WTC11 (cell line): ENCODE measurements at regions not wholly inside any gene's neighbourhood (a gene's known extent, or its start where the extent isn't known, plus 50 kb on each side); places are given as distances from the start of the nearest gene placed in this dataset.

Experiments
- ATF1 ChIP-seq: sonication (generic); formaldehyde crosslinking; IDR thresholded peaks from 2 replicates; pipeline ENCODE4 v1.8.1; 2023; ENCODE audit warnings: mild to moderate bottlenecking, moderate library complexity, missing genetic modification reagents
- JUN ChIP-seq: sonication (generic); formaldehyde crosslinking; IDR thresholded peaks from 2 replicates; pipeline ENCODE4 v1.8.0; 2023; ENCODE audit warnings: mild to moderate bottlenecking, missing genetic modification reagents
- NFYB ChIP-seq: sonication (generic); formaldehyde crosslinking; conservative IDR thresholded peaks from 2 replicates; pipeline ENCODE4 v1.8.0; 2022; ENCODE audit warnings: low read depth, missing genetic modification reagents
- NR2C2 ChIP-seq: sonication (generic); formaldehyde crosslinking; IDR thresholded peaks from 2 replicates; pipeline ENCODE4 v1.8.0; 2022; ENCODE audit warnings: mild to moderate bottlenecking, missing genetic modification reagents
- SMAD4 ChIP-seq: sonication (generic); formaldehyde crosslinking; IDR thresholded peaks from 2 replicates; pipeline ENCODE4 v1.8.0; 2022; ENCODE audit warnings: mild to moderate bottlenecking, missing genetic modification reagents
- ZNF138 ChIP-seq: sonication (generic); formaldehyde crosslinking; conservative IDR thresholded peaks from 2 replicates; pipeline ENCODE4 v1.8.1; 2022; ENCODE audit warnings: mild to moderate bottlenecking, moderate library complexity, missing genetic modification reagents
- TF ChIP-seq, protein P1 (sequence below): sonication (generic); formaldehyde crosslinking; IDR thresholded peaks from 2 replicates; pipeline ENCODE4 v1.8.0; 2022; ENCODE audit warnings: mild to moderate bottlenecking, missing genetic modification reagents
- TF ChIP-seq, protein P2 (sequence below): fragments of 200-600 bp; IDR thresholded peaks from 2 replicates; pipeline ENCODE4 v1.8.0; 2022; ENCODE audit warnings: antibody characterized with exemption
- TF ChIP-seq, protein P3 (sequence below): sonication (generic); formaldehyde crosslinking; IDR thresholded peaks from 2 replicates; pipeline ENCODE4 v1.8.1; 2023; ENCODE audit warnings: mild to moderate bottlenecking, missing genetic modification reagents, moderate library complexity
- TF ChIP-seq, protein P4 (sequence below): sonication (generic); formaldehyde crosslinking; IDR thresholded peaks from 2 replicates; pipeline ENCODE4 v1.8.0; 2023; ENCODE audit warnings: mild to moderate bottlenecking, missing genetic modification reagents

DNA sequence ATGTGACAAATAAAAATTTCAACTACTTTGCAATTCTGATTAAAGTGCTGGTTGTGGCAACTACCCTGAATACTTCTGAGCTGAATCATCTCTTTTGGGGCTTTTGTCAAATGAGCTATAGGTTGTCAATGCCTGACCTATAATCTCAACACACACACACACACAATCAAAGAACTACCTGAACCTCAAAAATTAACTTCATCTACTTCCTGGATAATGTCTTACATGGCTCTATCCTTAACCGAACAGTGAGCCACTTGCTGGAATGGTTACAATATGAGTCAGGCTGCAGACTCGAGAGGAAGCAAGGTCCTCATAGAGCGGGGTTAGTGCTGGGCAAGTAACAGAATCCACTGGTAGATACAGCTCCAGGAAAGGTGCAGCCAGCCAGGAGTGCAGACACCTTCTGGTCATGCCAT is 70.6 kb upstream of the DST start:
- TF ChIP-seq, protein P1, sequence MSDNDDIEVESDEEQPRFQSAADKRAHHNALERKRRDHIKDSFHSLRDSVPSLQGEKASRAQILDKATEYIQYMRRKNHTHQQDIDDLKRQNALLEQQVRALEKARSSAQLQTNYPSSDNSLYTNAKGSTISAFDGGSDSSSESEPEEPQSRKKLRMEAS (CRISPR knock-in tag): no peak
- TF ChIP-seq, protein P2, sequence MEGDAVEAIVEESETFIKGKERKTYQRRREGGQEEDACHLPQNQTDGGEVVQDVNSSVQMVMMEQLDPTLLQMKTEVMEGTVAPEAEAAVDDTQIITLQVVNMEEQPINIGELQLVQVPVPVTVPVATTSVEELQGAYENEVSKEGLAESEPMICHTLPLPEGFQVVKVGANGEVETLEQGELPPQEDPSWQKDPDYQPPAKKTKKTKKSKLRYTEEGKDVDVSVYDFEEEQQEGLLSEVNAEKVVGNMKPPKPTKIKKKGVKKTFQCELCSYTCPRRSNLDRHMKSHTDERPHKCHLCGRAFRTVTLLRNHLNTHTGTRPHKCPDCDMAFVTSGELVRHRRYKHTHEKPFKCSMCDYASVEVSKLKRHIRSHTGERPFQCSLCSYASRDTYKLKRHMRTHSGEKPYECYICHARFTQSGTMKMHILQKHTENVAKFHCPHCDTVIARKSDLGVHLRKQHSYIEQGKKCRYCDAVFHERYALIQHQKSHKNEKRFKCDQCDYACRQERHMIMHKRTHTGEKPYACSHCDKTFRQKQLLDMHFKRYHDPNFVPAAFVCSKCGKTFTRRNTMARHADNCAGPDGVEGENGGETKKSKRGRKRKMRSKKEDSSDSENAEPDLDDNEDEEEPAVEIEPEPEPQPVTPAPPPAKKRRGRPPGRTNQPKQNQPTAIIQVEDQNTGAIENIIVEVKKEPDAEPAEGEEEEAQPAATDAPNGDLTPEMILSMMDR: no peak
- no peak for TF ChIP-seq ATF1
- no peak for TF ChIP-seq JUN
- TF ChIP-seq, protein P3, sequence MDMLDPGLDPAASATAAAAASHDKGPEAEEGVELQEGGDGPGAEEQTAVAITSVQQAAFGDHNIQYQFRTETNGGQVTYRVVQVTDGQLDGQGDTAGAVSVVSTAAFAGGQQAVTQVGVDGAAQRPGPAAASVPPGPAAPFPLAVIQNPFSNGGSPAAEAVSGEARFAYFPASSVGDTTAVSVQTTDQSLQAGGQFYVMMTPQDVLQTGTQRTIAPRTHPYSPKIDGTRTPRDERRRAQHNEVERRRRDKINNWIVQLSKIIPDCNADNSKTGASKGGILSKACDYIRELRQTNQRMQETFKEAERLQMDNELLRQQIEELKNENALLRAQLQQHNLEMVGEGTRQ: no peak
- no peak for TF ChIP-seq SMAD4 (CRISPR knock-in tag)
- no peak for TF ChIP-seq NR2C2 (CRISPR knock-in tag)
- TF ChIP-seq NFYB (CRISPR knock-in tag): no peak
- TF ChIP-seq ZNF138: no peak
- TF ChIP-seq, protein P4, sequence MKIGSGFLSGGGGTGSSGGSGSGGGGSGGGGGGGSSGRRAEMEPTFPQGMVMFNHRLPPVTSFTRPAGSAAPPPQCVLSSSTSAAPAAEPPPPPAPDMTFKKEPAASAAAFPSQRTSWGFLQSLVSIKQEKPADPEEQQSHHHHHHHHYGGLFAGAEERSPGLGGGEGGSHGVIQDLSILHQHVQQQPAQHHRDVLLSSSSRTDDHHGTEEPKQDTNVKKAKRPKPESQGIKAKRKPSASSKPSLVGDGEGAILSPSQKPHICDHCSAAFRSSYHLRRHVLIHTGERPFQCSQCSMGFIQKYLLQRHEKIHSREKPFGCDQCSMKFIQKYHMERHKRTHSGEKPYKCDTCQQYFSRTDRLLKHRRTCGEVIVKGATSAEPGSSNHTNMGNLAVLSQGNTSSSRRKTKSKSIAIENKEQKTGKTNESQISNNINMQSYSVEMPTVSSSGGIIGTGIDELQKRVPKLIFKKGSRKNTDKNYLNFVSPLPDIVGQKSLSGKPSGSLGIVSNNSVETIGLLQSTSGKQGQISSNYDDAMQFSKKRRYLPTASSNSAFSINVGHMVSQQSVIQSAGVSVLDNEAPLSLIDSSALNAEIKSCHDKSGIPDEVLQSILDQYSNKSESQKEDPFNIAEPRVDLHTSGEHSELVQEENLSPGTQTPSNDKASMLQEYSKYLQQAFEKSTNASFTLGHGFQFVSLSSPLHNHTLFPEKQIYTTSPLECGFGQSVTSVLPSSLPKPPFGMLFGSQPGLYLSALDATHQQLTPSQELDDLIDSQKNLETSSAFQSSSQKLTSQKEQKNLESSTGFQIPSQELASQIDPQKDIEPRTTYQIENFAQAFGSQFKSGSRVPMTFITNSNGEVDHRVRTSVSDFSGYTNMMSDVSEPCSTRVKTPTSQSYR: no peak
